HCT116 (cell line): ENCODE measurements at regions not wholly inside any gene's neighbourhood (a gene's known extent, or its start where the extent isn't known, plus 50 kb on each side); places are given as distances from the start of the nearest gene placed in this dataset.

Experiments
- FOSL1 ChIP-seq: IDR thresholded peaks from 2 replicates; pipeline ENCODE4 v1.6.1; 2012; ENCODE audit warnings: low read depth
- POLR2A ChIP-seq: IDR thresholded peaks from 2 replicates; pipeline ENCODE4 v1.7.0; 2011; ENCODE audit warnings: borderline replicate concordance; ENCODE audit not compliant: insufficient read depth, insufficient read length; ENCODE audit errors: extremely low read depth
- POLR2AphosphoS5 ChIP-seq: IDR thresholded peaks from 2 replicates; pipeline ENCODE4 v1.6.1; 2011; ENCODE audit warnings: mild to moderate bottlenecking, low read depth, low read length, moderate library complexity
- SIN3A ChIP-seq: IDR thresholded peaks from 2 replicates; pipeline ENCODE4 v1.6.1; 2012; ENCODE audit warnings: low read depth
- TCF7L2 ChIP-seq: IDR thresholded peaks from 2 replicates; pipeline ENCODE4 v1.7.0; 2011; ENCODE audit warnings: borderline replicate concordance, inconsistent platforms; ENCODE audit not compliant: insufficient read depth, insufficient read length; ENCODE audit errors: extremely low read depth
- YY1 ChIP-seq: IDR thresholded peaks from 2 replicates; pipeline ENCODE4 v1.6.1; 2011; ENCODE audit warnings: low read length, low read depth, moderate library complexity, mild to moderate bottlenecking; ENCODE audit not compliant: insufficient replicate concordance; ENCODE audit errors: extremely low read depth
- ZNF274 ChIP-seq: fragments of 200-500 bp; sonication (Bioruptor generic); IDR thresholded peaks from 2 replicates; pipeline ENCODE4 v1.6.1; 2014; ENCODE audit warnings: mild to moderate bottlenecking, low read depth, low read length, inconsistent platforms
- TF ChIP-seq, protein P1 (sequence below), 3 experiments: fragments of 200-600 bp in 1 of 3; sonication (generic) in 1 of 3; IDR thresholded peaks in 2 of 3; conservative IDR thresholded peaks in 1 of 3; 2 replicates each; pipeline ENCODE4 v1.5.1; 2012 to 2017; ENCODE audit warnings: low read depth in 2 of 3, low read length in 2 of 3, antibody characterized with exemption in 1 of 3, borderline replicate concordance in 1 of 3, control low read depth in 1 of 3, mild to moderate bottlenecking in 1 of 3, mixed read lengths in 1 of 3, mixed run types in 1 of 3, moderate library complexity in 1 of 3; ENCODE audit not compliant: insufficient read depth in 1 of 3
- TF ChIP-seq, protein P2 (sequence below): IDR thresholded peaks from 2 replicates; pipeline ENCODE4 v1.6.1; 2012; ENCODE audit warnings: low read depth
- TF ChIP-seq, protein P3 (sequence below): IDR thresholded peaks from 2 replicates; pipeline ENCODE4 v1.6.1; 2012

DNA sequence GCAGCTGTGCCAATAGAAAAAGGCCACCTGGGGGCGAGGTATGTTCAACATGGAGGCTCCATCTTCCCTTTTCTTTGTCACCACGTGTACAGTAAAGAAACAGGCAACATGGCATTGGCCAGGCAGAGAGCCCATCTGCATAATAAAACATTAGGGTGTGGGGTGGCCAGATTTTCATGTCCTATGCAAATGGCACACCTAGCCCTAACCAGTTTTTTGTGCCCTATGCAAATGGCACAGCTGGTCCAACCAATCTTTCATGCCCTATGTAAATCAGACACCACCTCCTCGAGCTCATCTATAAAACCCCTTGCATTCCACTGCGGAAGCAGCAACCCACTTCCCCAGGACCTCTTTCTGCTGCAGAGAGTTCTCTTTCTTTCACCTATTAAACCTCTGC lies 149.1 kb upstream of the RGS6 start:
- TF ChIP-seq POLR2A (no peak), TCF7L2 (no peak), FOSL1 (no peak), YY1 (no peak), POLR2AphosphoS5 (no peak), SIN3A (no peak), ZNF274 (no peak)
- TF ChIP-seq, protein P1, sequence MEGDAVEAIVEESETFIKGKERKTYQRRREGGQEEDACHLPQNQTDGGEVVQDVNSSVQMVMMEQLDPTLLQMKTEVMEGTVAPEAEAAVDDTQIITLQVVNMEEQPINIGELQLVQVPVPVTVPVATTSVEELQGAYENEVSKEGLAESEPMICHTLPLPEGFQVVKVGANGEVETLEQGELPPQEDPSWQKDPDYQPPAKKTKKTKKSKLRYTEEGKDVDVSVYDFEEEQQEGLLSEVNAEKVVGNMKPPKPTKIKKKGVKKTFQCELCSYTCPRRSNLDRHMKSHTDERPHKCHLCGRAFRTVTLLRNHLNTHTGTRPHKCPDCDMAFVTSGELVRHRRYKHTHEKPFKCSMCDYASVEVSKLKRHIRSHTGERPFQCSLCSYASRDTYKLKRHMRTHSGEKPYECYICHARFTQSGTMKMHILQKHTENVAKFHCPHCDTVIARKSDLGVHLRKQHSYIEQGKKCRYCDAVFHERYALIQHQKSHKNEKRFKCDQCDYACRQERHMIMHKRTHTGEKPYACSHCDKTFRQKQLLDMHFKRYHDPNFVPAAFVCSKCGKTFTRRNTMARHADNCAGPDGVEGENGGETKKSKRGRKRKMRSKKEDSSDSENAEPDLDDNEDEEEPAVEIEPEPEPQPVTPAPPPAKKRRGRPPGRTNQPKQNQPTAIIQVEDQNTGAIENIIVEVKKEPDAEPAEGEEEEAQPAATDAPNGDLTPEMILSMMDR (IDR thresholded peaks at IDR 0.05 in 2 of 3, conservative IDR thresholded peaks at IDR 0.05 in 1 of 3; ENCODE audit: borderline replicate concordance in 1 of 3, insufficient read depth in 1 of 3, low read depth in 2 of 3, low read length in 2 of 3) = peak in 2 of 3 experiments; percentile 7 to 14; a peak in 2 of 6 replicates
- TF ChIP-seq, protein P2, sequence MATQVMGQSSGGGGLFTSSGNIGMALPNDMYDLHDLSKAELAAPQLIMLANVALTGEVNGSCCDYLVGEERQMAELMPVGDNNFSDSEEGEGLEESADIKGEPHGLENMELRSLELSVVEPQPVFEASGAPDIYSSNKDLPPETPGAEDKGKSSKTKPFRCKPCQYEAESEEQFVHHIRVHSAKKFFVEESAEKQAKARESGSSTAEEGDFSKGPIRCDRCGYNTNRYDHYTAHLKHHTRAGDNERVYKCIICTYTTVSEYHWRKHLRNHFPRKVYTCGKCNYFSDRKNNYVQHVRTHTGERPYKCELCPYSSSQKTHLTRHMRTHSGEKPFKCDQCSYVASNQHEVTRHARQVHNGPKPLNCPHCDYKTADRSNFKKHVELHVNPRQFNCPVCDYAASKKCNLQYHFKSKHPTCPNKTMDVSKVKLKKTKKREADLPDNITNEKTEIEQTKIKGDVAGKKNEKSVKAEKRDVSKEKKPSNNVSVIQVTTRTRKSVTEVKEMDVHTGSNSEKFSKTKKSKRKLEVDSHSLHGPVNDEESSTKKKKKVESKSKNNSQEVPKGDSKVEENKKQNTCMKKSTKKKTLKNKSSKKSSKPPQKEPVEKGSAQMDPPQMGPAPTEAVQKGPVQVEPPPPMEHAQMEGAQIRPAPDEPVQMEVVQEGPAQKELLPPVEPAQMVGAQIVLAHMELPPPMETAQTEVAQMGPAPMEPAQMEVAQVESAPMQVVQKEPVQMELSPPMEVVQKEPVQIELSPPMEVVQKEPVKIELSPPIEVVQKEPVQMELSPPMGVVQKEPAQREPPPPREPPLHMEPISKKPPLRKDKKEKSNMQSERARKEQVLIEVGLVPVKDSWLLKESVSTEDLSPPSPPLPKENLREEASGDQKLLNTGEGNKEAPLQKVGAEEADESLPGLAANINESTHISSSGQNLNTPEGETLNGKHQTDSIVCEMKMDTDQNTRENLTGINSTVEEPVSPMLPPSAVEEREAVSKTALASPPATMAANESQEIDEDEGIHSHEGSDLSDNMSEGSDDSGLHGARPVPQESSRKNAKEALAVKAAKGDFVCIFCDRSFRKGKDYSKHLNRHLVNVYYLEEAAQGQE = no peak
- TF ChIP-seq, protein P3, sequence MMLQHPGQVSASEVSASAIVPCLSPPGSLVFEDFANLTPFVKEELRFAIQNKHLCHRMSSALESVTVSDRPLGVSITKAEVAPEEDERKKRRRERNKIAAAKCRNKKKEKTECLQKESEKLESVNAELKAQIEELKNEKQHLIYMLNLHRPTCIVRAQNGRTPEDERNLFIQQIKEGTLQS = no peak
